SK-N-MC (cell line): ENCODE measurements at regions not wholly inside any gene's neighbourhood (a gene's known extent, or its start where the extent isn't known, plus 50 kb on each side); places are given as distances from the start of the nearest gene placed in this dataset.

Experiments used
- EZH2 ChIP-seq: fragments of 200-600 bp; sonication (generic); IDR thresholded peaks from one replicate; pipeline ENCODE4 v1.6.1; 2017; ENCODE audit warnings: antibody characterized with exemption
- POLR2AphosphoS5 ChIP-seq: IDR thresholded peaks from 2 replicates; pipeline ENCODE4 v1.6.1; 2012; ENCODE audit warnings: mild to moderate bottlenecking, low read depth, low read length, borderline replicate concordance

- no peak for TF ChIP-seq POLR2AphosphoS5
- TF ChIP-seq EZH2, result no peak
Observed at GRCh38 chr3:157912514-157913451, 193.4 kb downstream of the SHOX2 start.
